Heart right ventricle (tissue), 16 donors: ENCODE measurements at regions not wholly inside any gene's neighbourhood (a gene's known extent, or its start where the extent isn't known, plus 50 kb on each side); places are given as distances from the start of the nearest gene placed in this dataset.

Experiments used
- ATAC-seq, 8 donors: fragments of 200-7000 bp; cut with Tn5 transposase; one replicate each; pipeline ENCODE4 v1.9.1; 2020; ENCODE audit warnings: mild to moderate bottlenecking in 8 of 8, moderate library complexity in 8 of 8, moderate number of reproducible peaks in 1 of 8
- DNase-seq, 2 donors: peaks; one replicate each; pipeline ENCODE4 v3.0.0-alpha.2; 2020
- H3K27ac ChIP-seq, 10 donors: fragments of 200-600 bp; sonication (generic) in 2 of 10; one replicate each; pipeline versions ENCODE4 v1.5.0 to v1.8.0; 2020 to 2022; ENCODE audit warnings: mild to moderate bottlenecking in 3 of 10
- H3K27me3 ChIP-seq, 7 donors: fragments of 200-600 bp; one replicate each; pipeline ENCODE4 v1.8.0; 2021 to 2022; ENCODE audit warnings: mild to moderate bottlenecking in 2 of 7
- H3K36me3 ChIP-seq, 9 donors: fragments of 200-600 bp; sonication (generic) in 1 of 9; one replicate each; pipeline versions ENCODE4 v1.5.0 to v1.8.0; 2020 to 2022; ENCODE audit warnings: mild to moderate bottlenecking in 2 of 9
- H3K4me1 ChIP-seq, 9 donors: fragments of 200-600 bp; sonication (generic) in 1 of 9; one replicate each; pipeline versions ENCODE4 v1.5.0 to v1.8.0; 2020 to 2022; ENCODE audit warnings: mild to moderate bottlenecking in 4 of 9
- H3K4me3 ChIP-seq, 10 donors: fragments of 200-600 bp; sonication (generic) in 2 of 10; one replicate each; pipeline versions ENCODE4 v1.5.0 to v1.8.0; 2020 to 2022; ENCODE audit warnings: mild to moderate bottlenecking in 7 of 10, moderate library complexity in 2 of 10
- H3K9me3 ChIP-seq, 11 donors: fragments of 200-600 bp in 10 of 11; sonication (generic) in 2 of 11; one replicate each; pipeline versions ENCODE4 v1.5.0 to v1.8.0; 2013 to 2022; ENCODE audit warnings: mild to moderate bottlenecking in 2 of 11, control low read depth in 1 of 11, moderate library complexity in 1 of 11
- CTCF ChIP-seq, 9 donors: fragments of 200-600 bp; sonication (generic) in 2 of 9; IDR thresholded peaks; one replicate each; pipeline versions ENCODE4 v1.5.0 to v1.8.0; 2021 to 2022; ENCODE audit warnings: antibody characterized with exemption in 9 of 9, mild to moderate bottlenecking in 5 of 9, moderate library complexity in 1 of 9
- WGBS, 2 donors: extraction: QIAGEN DNeasy Blood & Tissue Kit; methylation state at CpG; one replicate each; pipeline ENCODE4 v1.1.7; 2013; ENCODE audit warnings: inconsistent platforms in 1 of 2; 5-methylcytosine and 5-hydroxymethylcytosine counted together
- intact Hi-C, 10 donors: fragments of 100-400 bp; cut with DNase I; formaldehyde crosslinking; loops; one replicate each; pipeline versions ENCODE4 v1.11.1 to v1.14.2; 2022
- donor health status: Arrhythmogenic right ventricular cardiomyopathy.
- donor health status: ischemic (EF 13 %, LVEDD 7.1; RV severe dilation, severe dysfunction).
- donor health status: healthy with polysubstance abuse.
- donor health status: DM: no; HTN: yes; CAD: no.
- donor health status: DM: no; HTN: no; CAD: no.
- donor health status: ischemic (EF 25% LVEDD 6.9; RV normal size, moderate dysfunction).
- donor health status: ischemic (EF 25% LVEDD 5.7; RV mildly dilated, moderate dysfunction).
- donor health status: healthy.
- donor health status: DM: yes; HTN: yes; CAD: no.
- donor health status: Ischemic cardiomyopathy.
- donor health status: ischemic (EF 35%, LVEDD 5.7; RV mildly dilated, moderate dysfunction).
- donor health status: nonischemic (EF 11% LVEDD 7.7; RV severe dilation, severe dysfunction).
- donor health status: DM: yes; HTN: yes; CAD: no.
- donor health status: PGD.
- donor health status: ischemic (EF 29% LVEDD 5.4; RV normal size, mild dysfunction).
- donor health status: nonischemic (EF 23%, LVEDD 6.1; RV moderate dilation, normal function).

GRCh38 chr5:18789218-18789998, 1155.1 kb downstream of the TAF11L14 start:
- TF ChIP-seq CTCF (IDR thresholded peaks at IDR 0.05), result no peak
- no peak overlapping the region for H3K4me3 ChIP-seq
- no peaks in the 10 kb centered on the region for H3K36me3 ChIP-seq
- no peaks in the 10 kb centered on the region for H3K4me1 ChIP-seq
- intact Hi-C loops, result no loop called here
- no peak overlapping the region for H3K27ac ChIP-seq
- H3K27me3 ChIP-seq, result no peaks in the 10 kb centered on the region
- ATAC-seq (no peak), DNase-seq (no peak)
- 87% methylated on average over 1 of the region's 1 CpG for WGBS, 2 donors
- no peaks in the 10 kb centered on the region for H3K9me3 ChIP-seq

- Histone ChIP-seq H3K9me3 (no peaks in the 10 kb centered on the region), H3K27me3 (no peaks in the 10 kb centered on the region), H3K36me3 (no peaks in the 10 kb centered on the region), H3K4me3 (no peak overlapping the region), H3K4me1 (no peaks in the 10 kb centered on the region), H3K27ac (no peak overlapping the region)
- 76 to 83% methylated on average over 6 of the region's 6 CpGs for WGBS, 2 donors
- TF ChIP-seq CTCF (IDR thresholded peaks at IDR 0.05), result no peak
- no peak for DNase-seq
- intact Hi-C loops, result no loop called here
- no peak for ATAC-seq
Observed at GRCh38 chr5:18792145-18792544, 1157.9 kb downstream of the TAF11L14 start.

GRCh38 chr5:18797222-18797621, 1163.0 kb downstream of the TAF11L14 start:
- Histone ChIP-seq H3K9me3 (no peaks in the 10 kb centered on the region), H3K27ac (no peak overlapping the region), H3K4me1 (no peaks in the 10 kb centered on the region), H3K4me3 (no peak overlapping the region), H3K36me3 (no peaks in the 10 kb centered on the region), H3K27me3 (no peaks in the 10 kb centered on the region)
- intact Hi-C loops, result no loop called here
- no peak for TF ChIP-seq CTCF (IDR thresholded peaks at IDR 0.05)
- DNase-seq (no peak), ATAC-seq (no peak)
- WGBS, 2 donors, result 27 to 29% methylated on average over 5 of the region's 5 CpGs

GRCh38 chr5:18798058-18798457, 1163.8 kb downstream of the TAF11L14 start:
- Histone ChIP-seq H3K4me1 (no peaks in the 10 kb centered on the region), H3K4me3 (no peak overlapping the region)
- TF ChIP-seq CTCF (IDR thresholded peaks at IDR 0.05), result no peak

More at GRCh38 chr5:18798058-18798457, 1163.8 kb downstream of the TAF11L14 start:
- Histone ChIP-seq H3K27me3 (no peaks in the 10 kb centered on the region), H3K36me3 (no peaks in the 10 kb centered on the region), H3K27ac (no peak overlapping the region), H3K9me3 (no peaks in the 10 kb centered on the region)
- intact Hi-C loops, result no loop called here
- ATAC-seq (no peak), DNase-seq (no peak)
- 40 to 47% methylated on average over 3 of the region's 3 CpGs for WGBS, 2 donors
